Tibial artery (tissue), 4 donors: ENCODE measurements at regions not wholly inside any gene's neighbourhood (a gene's known extent, or its start where the extent isn't known, plus 50 kb on each side); places are given as distances from the start of the nearest gene placed in this dataset.
A peak's percentile ranks its signal among the peaks of the same experiment; 100 is the strongest.

Source experiments
- DNase-seq, 2 donors: peaks; one replicate each; pipeline ENCODE4 v3.0.0-alpha.2; 2019
- H3K27ac ChIP-seq, 2 donors: fragments of 200-600 bp; sonication (generic) in 1 of 2; 1 replicate in 1 of 2; 2 replicates in 1 of 2; pipeline ENCODE4 v1.5.1; 2018 to 2019; ENCODE audit warnings: mild to moderate bottlenecking in 1 of 2
- H3K27me3 ChIP-seq, 2 donors: fragments of 200-600 bp; sonication (generic) in 1 of 2; one replicate each; pipeline versions ENCODE4 v1.5.1 to v1.6.0; 2016 to 2019
- H3K36me3 ChIP-seq, 3 donors: fragments of 200-600 bp; sonication (generic) in 2 of 3; one replicate each; pipeline ENCODE4 v1.5.1; 2016 to 2019; ENCODE audit warnings: mild to moderate bottlenecking in 2 of 3
- H3K4me1 ChIP-seq, 4 donors: fragments of 200-600 bp; sonication (generic) in 2 of 4; 1 replicate in 3 of 4; 2 replicates in 1 of 4; pipeline ENCODE4 v1.5.1; 2016 to 2019
- H3K4me3 ChIP-seq, 2 donors: fragments of 200-600 bp; sonication (generic) in 1 of 2; 1 replicate in 1 of 2; 2 replicates in 1 of 2; pipeline ENCODE4 v1.5.1; 2018 to 2019; ENCODE audit warnings: mild to moderate bottlenecking in 2 of 2
- H3K9me3 ChIP-seq, 3 donors: fragments of 200-600 bp; sonication (generic) in 1 of 3; one replicate each; pipeline ENCODE4 v1.5.1; 2016 to 2019
- CTCF ChIP-seq, 2 experiments: fragments of 200-600 bp in 1 of 2; fragments of 450-650 bp in 1 of 2; IDR thresholded peaks; one replicate each; pipeline ENCODE4 v1.5.1; 2017 to 2019; ENCODE audit warnings: antibody characterized with exemption in 2 of 2, mild to moderate bottlenecking in 1 of 2, moderate library complexity in 1 of 2
- intact Hi-C: fragments of 100-400 bp; cut with DNase I; formaldehyde crosslinking; loops from one replicate; pipeline ENCODE4 v1.15.0; 2023; ENCODE audit warnings: low total_unique reads

- intact Hi-C loops, result no loop called here
- TF ChIP-seq CTCF (IDR thresholded peaks at IDR 0.05), result no peak
- Histone ChIP-seq H3K9me3 (no peaks in the 10 kb centered on the region), H3K27ac (no peak overlapping the region), H3K36me3 (no peaks in the 10 kb centered on the region), H3K4me3 (no peak overlapping the region), H3K4me1 (peaks cover 0 to 46% (median 11%) of the 10 kb centered on the region in 4 donors), H3K27me3 (no peaks in the 10 kb centered on the region)
- no peak for DNase-seq
Measured at GRCh38 chr2:145753966-145754365, 1234.0 kb upstream of the ZEB2 start.

GRCh38 chr2:145753041-145753608 lies 1233.2 kb upstream of the ZEB2 start:
- H3K36me3 ChIP-seq, result no peaks in the 10 kb centered on the region
- peaks cover 0 to 40% (median 11%) of the 10 kb centered on the region in 4 donors for H3K4me1 ChIP-seq
- H3K27ac ChIP-seq, result peak overlapping the region; percentile 22 to 48
- no peaks in the 10 kb centered on the region for H3K9me3 ChIP-seq
- intact Hi-C loops, result no loop called here
- H3K4me3 ChIP-seq, result no peak overlapping the region
- no peak for DNase-seq
- no peaks in the 10 kb centered on the region for H3K27me3 ChIP-seq
- no peak for TF ChIP-seq CTCF (IDR thresholded peaks at IDR 0.05)

GRCh38 chr2:145752091-145752806 lies 1232.3 kb upstream of the ZEB2 start:
- Histone ChIP-seq H3K27me3 (no peaks in the 10 kb centered on the region), H3K9me3 (no peaks in the 10 kb centered on the region), H3K4me1 (peaks cover 0 to 33% (median 11%) of the 10 kb centered on the region in 4 donors), H3K27ac (peak overlapping the region; percentile 22 to 48), H3K4me3 (no peak overlapping the region), H3K36me3 (no peaks in the 10 kb centered on the region)
- intact Hi-C loops, result no loop called here
- TF ChIP-seq CTCF (IDR thresholded peaks at IDR 0.05), result peak; percentile 66 to 69
- DNase-seq, result peak; percentile 27 to 74

- no peaks in the 10 kb centered on the region for H3K27me3 ChIP-seq
- H3K4me3 ChIP-seq, result no peak overlapping the region
- no peaks in the 10 kb centered on the region for H3K9me3 ChIP-seq
- H3K4me1 ChIP-seq, result peaks cover 0 to 32% (median 11%) of the 10 kb centered on the region in 4 donors
- no peak for TF ChIP-seq CTCF (IDR thresholded peaks at IDR 0.05)
- H3K27ac ChIP-seq, result peak overlapping the region; percentile 22 to 48
- intact Hi-C loops, result no loop called here
- DNase-seq, result no peak
- no peaks in the 10 kb centered on the region for H3K36me3 ChIP-seq
Measured at GRCh38 chr2:145751629-145752028, 1231.7 kb upstream of the ZEB2 start.

GRCh38 chr2:145751155-145751554 lies 1231.2 kb upstream of the ZEB2 start:
- no peak for TF ChIP-seq CTCF (IDR thresholded peaks at IDR 0.05)
- Histone ChIP-seq H3K4me1 (peaks cover 0 to 32% (median 11%) of the 10 kb centered on the region in 4 donors), H3K36me3 (no peaks in the 10 kb centered on the region), H3K9me3 (no peaks in the 10 kb centered on the region), H3K27me3 (no peaks in the 10 kb centered on the region), H3K27ac (peak overlapping the region; percentile 22 to 48), H3K4me3 (no peak overlapping the region)
- intact Hi-C loops, result no loop called here
- DNase-seq, result no peak
